GM18505 (cell line): ENCODE measurements at regions not wholly inside any gene's neighbourhood (a gene's known extent, or its start where the extent isn't known, plus 50 kb on each side); places are given as distances from the start of the nearest gene placed in this dataset.

Experiments
- ATAC-seq: cut with Tn5 transposase; IDR thresholded peaks from one replicate; pipeline ENCODE4 v1.9.1; 2021; ENCODE audit not compliant: unreplicated experiment
- POLR2A ChIP-seq: IDR thresholded peaks from 4 replicates; pipeline ENCODE4 v1.6.1; 2011; ENCODE audit warnings: borderline replicate concordance; ENCODE audit not compliant: insufficient read depth, insufficient read length; ENCODE audit errors: extremely low read depth

GRCh38 chr1:90459570-90459969, 257.5 kb downstream of the BARHL2 start:
- no peak for ATAC-seq
- TF ChIP-seq POLR2A: no peak

GRCh38 chr1:90457985-90458384, 259.1 kb downstream of the BARHL2 start:
- TF ChIP-seq POLR2A: no peak
- no peak for ATAC-seq

- no peak for ATAC-seq
- no peak for TF ChIP-seq POLR2A
Measured at GRCh38 chr1:90452491-90452890, 264.6 kb downstream of the BARHL2 start.

GRCh38 chr1:90443354-90443753, 273.7 kb downstream of the BARHL2 start:
- ATAC-seq: no peak
- no peak for TF ChIP-seq POLR2A

GRCh38 chr1:90435351-90435750, 281.8 kb downstream of the BARHL2 start:
- no peak for TF ChIP-seq POLR2A
- no peak for ATAC-seq

- no peak for TF ChIP-seq POLR2A
- no peak for ATAC-seq
Measured at GRCh38 chr1:90434460-90434859, 282.6 kb downstream of the BARHL2 start.

GRCh38 chr1:90417126-90417525, 300.0 kb downstream of the BARHL2 start:
- ATAC-seq: no peak
- TF ChIP-seq POLR2A: no peak

- no peak for TF ChIP-seq POLR2A
- ATAC-seq: no peak
Measured at GRCh38 chr1:90414201-90414600, 302.9 kb downstream of the BARHL2 start.

- TF ChIP-seq POLR2A: no peak
- ATAC-seq: no peak
Measured at GRCh38 chr1:90413519-90413918, 303.6 kb downstream of the BARHL2 start.

- ATAC-seq: no peak
- TF ChIP-seq POLR2A: no peak
Measured at GRCh38 chr1:90412563-90412962, 304.5 kb downstream of the BARHL2 start.

- no peak for TF ChIP-seq POLR2A
- ATAC-seq: no peak
Measured at GRCh38 chr1:90411185-90411584, 305.9 kb downstream of the BARHL2 start.

- no peak for TF ChIP-seq POLR2A
- ATAC-seq: no peak
Measured at GRCh38 chr1:90407737-90408136, 309.4 kb downstream of the BARHL2 start.

GRCh38 chr1:90405726-90406125, 311.4 kb downstream of the BARHL2 start:
- TF ChIP-seq POLR2A: no peak
- ATAC-seq: no peak

- ATAC-seq: no peak
- no peak for TF ChIP-seq POLR2A
Measured at GRCh38 chr1:90402893-90403849, 313.9 kb downstream of the BARHL2 start.
